ENCODE measurements at regions not wholly inside any gene's neighbourhood (a gene's known extent, or its start where the extent isn't known, plus 50 kb on each side); places are given as distances from the start of the nearest gene placed in this dataset.

DNA sequence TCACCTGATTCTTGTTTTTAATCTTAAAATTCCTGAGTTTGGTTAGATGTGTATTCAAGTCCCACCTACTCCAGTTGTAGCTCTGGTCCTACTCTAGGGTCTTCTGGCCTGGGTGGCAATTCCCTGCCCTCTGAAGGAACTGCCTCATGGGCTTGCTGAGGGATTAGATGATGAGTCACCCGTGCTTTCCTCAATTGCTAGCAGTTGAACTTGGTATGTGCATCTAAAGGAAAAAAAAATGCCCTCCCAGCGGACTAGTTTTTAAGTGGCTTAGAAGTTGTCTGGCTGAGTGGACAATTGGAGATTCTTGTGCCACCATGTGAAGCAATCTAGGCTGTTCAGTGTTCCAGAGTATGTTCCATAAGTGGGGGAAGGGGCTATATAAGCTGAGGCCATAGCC lies 127.0 kb downstream of the CCNG2 start:
- dilution Hi-C loops (cut with MboI; ENCODE audit: extremely low pct_ligation_motif_present, low sequenced_read_pairs) = no loop called here
- no peaks in the 10 kb centered on the region for H4K20me1 ChIP-seq (ENCODE audit: control insufficient read depth, extremely low read depth, insufficient read depth, low read length)
- no peaks in the 10 kb centered on the region for H3K36me3 ChIP-seq (ENCODE audit: control insufficient read depth in 2 of 2, extremely low read depth in 1 of 2, insufficient read depth in 2 of 2, low read length in 2 of 2)
- FAIRE-seq (no peak), DNase-seq (ENCODE audit: low read depth, low spot score) (no peak)
- no peaks in the 10 kb centered on the region for H3K9me3 ChIP-seq (ENCODE audit: control insufficient read depth, low read depth, low read length)
- H3K9ac ChIP-seq (ENCODE audit: control insufficient read depth, extremely low read depth, insufficient read depth, low read length) = no peak overlapping the region
- no peak overlapping the region for H3K27ac ChIP-seq (ENCODE audit: control insufficient read depth, insufficient read depth, low read length)
- H3K79me2 ChIP-seq (ENCODE audit: control insufficient read depth, insufficient read depth, low read length) = no peaks in the 10 kb centered on the region
- H3K4me2 ChIP-seq (ENCODE audit: control insufficient read depth, extremely low read depth, insufficient read depth, low read depth, low read length) = no peak overlapping the region
- H3K4me3 ChIP-seq (ENCODE audit: control insufficient read depth in 2 of 3, extremely low read depth in 1 of 3, insufficient read depth in 2 of 3, low read depth in 1 of 3, low read length in 3 of 3) = no peak overlapping the region
- peaks cover 7% of the 10 kb centered on the region for H3K27me3 ChIP-seq (ENCODE audit: control insufficient read depth, extremely low read depth, insufficient read depth, low read length)
- H2AFZ ChIP-seq (ENCODE audit: control insufficient read depth, low read length) = no peak overlapping the region
- no peaks in the 10 kb centered on the region for H3K4me1 ChIP-seq (ENCODE audit: control insufficient read depth, extremely low read depth, insufficient read depth, low read length)
- TF ChIP-seq EZH2 (IDR thresholded peaks at IDR 0.05; ENCODE audit: low read length) (no peak), CTCF (optimal IDR thresholded peaks at IDR 0.05 in 1 of 3, IDR thresholded peaks at IDR 0.05 in 1 of 3, conservative IDR thresholded peaks at IDR 0.05 in 1 of 3; ENCODE audit: extremely low read depth in 1 of 3, insufficient read depth in 2 of 3, low read length in 3 of 3) (no peak)
- no peaks in the 10 kb centered on the region for H3K9me1 ChIP-seq (ENCODE audit: control insufficient read depth, extremely low read depth, insufficient read depth, low read length)

DNA sequence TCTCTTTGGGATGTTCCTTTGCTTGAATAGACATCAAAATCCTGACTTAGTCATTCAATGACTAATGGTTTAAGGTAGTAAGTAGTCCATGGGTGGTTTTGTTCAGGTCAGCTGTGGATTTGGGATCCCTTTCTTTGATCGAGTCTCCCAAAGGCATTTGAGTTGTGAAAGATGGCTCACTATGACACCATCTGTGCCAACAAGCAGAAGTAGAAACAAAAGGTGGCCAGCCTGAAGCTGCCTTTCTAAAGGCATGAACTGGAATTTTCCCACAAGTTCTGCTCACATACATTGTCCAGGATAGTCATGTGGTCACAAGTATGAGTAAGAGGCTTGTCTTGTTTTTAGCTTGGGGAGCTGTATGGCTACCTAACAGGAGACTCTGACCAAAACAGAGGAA lies 129.9 kb downstream of the CCNG2 start:
- dilution Hi-C loops (cut with MboI; ENCODE audit: extremely low pct_ligation_motif_present, low sequenced_read_pairs) = no loop called here
- no peaks in the 10 kb centered on the region for H3K9me1 ChIP-seq (ENCODE audit: control insufficient read depth, extremely low read depth, insufficient read depth, low read length)
- H3K79me2 ChIP-seq (ENCODE audit: control insufficient read depth, insufficient read depth, low read length) = no peaks in the 10 kb centered on the region
- H3K27me3 ChIP-seq (ENCODE audit: control insufficient read depth, extremely low read depth, insufficient read depth, low read length) = peaks cover 7% of the 10 kb centered on the region
- no peak overlapping the region for H3K9ac ChIP-seq (ENCODE audit: control insufficient read depth, extremely low read depth, insufficient read depth, low read length)
- peak; percentile 5 for FAIRE-seq
- no peak overlapping the region for H3K4me3 ChIP-seq (ENCODE audit: control insufficient read depth in 2 of 3, extremely low read depth in 1 of 3, insufficient read depth in 2 of 3, low read depth in 1 of 3, low read length in 3 of 3)
- H3K4me2 ChIP-seq (ENCODE audit: control insufficient read depth, extremely low read depth, insufficient read depth, low read depth, low read length) = no peak overlapping the region
- no peaks in the 10 kb centered on the region for H4K20me1 ChIP-seq (ENCODE audit: control insufficient read depth, extremely low read depth, insufficient read depth, low read length)
- TF ChIP-seq EZH2 (IDR thresholded peaks at IDR 0.05; ENCODE audit: low read length) (no peak), CTCF (optimal IDR thresholded peaks at IDR 0.05 in 1 of 3, IDR thresholded peaks at IDR 0.05 in 1 of 3, conservative IDR thresholded peaks at IDR 0.05 in 1 of 3; ENCODE audit: extremely low read depth in 1 of 3, insufficient read depth in 2 of 3, low read length in 3 of 3) (no peak)
- no peaks in the 10 kb centered on the region for H3K9me3 ChIP-seq (ENCODE audit: control insufficient read depth, low read depth, low read length)
- no peak overlapping the region for H3K27ac ChIP-seq (ENCODE audit: control insufficient read depth, insufficient read depth, low read length)
- H3K4me1 ChIP-seq (ENCODE audit: control insufficient read depth, extremely low read depth, insufficient read depth, low read length) = no peaks in the 10 kb centered on the region
- no peak for DNase-seq (ENCODE audit: low read depth, low spot score)
- no peak overlapping the region for H2AFZ ChIP-seq (ENCODE audit: control insufficient read depth, low read length)
- no peaks in the 10 kb centered on the region for H3K36me3 ChIP-seq (ENCODE audit: control insufficient read depth in 2 of 2, extremely low read depth in 1 of 2, insufficient read depth in 2 of 2, low read length in 2 of 2)
